ENCODE measurements at regions not wholly inside any gene's neighbourhood (a gene's known extent, or its start where the extent isn't known, plus 50 kb on each side); places are given as distances from the start of the nearest gene placed in this dataset.

DNA sequence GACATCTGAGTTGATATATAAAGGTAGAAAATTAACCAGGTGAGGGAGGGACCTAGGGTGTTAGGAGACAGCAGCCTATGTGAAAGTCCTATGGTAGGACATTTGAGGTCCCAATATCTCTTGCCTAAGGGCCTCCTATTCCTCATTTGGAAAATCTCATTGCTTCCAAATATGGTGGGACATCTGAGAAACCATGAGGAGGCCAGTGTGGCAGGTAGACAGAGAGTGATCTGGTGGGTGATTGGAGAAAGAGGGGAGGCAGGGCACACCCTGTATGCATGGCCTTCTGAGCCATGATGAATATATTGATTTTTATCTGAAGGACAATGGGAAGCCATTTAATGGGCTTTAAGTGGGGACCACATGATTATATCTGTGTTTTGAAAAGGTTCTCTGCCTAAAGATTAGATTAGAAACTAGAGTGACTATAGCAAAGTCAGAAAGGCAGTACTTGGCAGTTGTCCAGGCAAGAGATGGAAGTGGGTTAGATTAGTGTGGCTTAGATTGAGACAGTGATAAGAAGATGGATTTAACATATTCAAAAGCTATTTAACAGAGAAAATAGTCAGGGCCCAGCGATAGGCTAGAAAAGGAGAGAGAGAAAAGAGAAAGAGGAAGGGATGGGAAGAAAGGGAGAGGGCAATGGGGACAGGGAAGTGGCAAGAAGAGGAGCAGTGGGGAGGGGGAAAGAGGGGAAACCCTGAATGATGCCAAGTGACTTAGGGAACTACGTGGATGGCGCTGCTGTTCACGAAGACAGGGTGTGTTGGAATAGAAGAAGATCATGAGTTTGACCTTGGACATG lies 237.2 kb upstream of the SRRM4 start:
- H3K4me3 ChIP-seq (ENCODE audit: low read depth, low read length), result no peak overlapping the region

DNA sequence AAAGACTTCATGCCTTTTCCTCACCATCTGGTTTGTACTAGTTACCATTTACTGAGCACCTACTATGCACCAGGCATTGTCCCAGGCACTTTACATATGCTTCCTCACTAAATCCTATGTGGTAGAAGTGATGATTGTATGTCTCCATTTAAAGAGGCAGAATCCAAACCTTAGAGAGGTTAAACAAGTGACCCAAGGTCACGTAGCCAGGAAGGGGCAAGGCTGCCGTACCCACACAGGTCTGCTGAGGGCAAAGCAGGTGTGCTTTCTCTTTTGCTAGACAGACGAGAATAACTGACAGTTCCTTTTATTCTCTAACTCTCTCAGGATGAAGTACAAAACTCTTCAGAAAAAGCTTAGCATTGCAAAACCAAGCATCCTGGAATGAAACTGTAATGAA lies 235.2 kb upstream of the SRRM4 start:
- no peak overlapping the region for H3K4me3 ChIP-seq (ENCODE audit: low read depth, low read length)
- TF ChIP-seq, protein P1, sequence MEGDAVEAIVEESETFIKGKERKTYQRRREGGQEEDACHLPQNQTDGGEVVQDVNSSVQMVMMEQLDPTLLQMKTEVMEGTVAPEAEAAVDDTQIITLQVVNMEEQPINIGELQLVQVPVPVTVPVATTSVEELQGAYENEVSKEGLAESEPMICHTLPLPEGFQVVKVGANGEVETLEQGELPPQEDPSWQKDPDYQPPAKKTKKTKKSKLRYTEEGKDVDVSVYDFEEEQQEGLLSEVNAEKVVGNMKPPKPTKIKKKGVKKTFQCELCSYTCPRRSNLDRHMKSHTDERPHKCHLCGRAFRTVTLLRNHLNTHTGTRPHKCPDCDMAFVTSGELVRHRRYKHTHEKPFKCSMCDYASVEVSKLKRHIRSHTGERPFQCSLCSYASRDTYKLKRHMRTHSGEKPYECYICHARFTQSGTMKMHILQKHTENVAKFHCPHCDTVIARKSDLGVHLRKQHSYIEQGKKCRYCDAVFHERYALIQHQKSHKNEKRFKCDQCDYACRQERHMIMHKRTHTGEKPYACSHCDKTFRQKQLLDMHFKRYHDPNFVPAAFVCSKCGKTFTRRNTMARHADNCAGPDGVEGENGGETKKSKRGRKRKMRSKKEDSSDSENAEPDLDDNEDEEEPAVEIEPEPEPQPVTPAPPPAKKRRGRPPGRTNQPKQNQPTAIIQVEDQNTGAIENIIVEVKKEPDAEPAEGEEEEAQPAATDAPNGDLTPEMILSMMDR (IDR thresholded peaks at IDR 0.05; ENCODE audit: borderline replicate concordance, insufficient read depth, low read depth, low read length), result no peak

More for the DNA sequence above, 237.2 kb upstream of the SRRM4 start:
- TF ChIP-seq, protein P1 (IDR thresholded peaks at IDR 0.05; ENCODE audit: borderline replicate concordance, insufficient read depth, low read depth, low read length), result no peak

DNA sequence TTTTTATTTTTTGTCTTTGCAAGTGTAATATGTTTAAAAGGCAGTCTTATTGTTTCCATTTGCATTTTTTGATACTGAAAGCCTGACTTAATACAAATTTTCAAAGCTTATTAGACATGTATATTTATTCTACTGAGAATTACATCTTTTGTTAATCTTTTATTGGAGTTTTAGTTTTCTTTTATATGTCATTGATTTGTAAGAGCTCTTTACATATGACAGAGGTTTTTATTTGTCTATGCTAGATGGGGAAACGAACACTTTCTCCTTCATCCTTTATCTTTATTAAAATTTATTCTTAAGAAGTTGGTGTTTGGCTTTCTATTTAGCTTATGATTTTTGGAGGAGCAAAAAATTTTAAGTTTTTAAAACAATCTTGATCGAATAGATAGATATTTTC lies 234.4 kb upstream of the SRRM4 start:
- H3K4me3 ChIP-seq (ENCODE audit: low read depth, low read length), result no peak overlapping the region
- TF ChIP-seq, protein P1 (IDR thresholded peaks at IDR 0.05; ENCODE audit: borderline replicate concordance, insufficient read depth, low read depth, low read length), result no peak

DNA sequence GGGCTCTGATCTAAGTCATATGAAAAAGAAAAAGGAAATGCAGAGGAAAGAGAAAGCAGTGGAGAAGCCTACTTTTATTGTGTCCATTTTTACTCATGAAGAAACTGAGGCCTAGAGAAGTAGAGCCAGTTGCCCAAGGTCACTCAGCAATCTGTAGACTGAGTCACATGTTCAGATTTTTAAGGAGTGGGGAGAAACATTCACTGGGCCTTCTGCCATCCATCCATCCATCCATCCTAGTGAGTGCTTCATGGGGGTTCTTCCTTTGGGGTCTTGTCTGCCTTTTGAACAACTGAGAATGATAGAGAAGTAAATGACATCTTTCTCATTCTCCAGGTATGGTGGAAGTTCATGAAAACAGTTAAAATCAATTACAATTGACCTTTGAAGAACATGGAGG lies 233.6 kb upstream of the SRRM4 start:
- H3K4me3 ChIP-seq (ENCODE audit: low read depth, low read length), result no peak overlapping the region
- TF ChIP-seq, protein P1 (IDR thresholded peaks at IDR 0.05; ENCODE audit: borderline replicate concordance, insufficient read depth, low read depth, low read length), result no peak

DNA sequence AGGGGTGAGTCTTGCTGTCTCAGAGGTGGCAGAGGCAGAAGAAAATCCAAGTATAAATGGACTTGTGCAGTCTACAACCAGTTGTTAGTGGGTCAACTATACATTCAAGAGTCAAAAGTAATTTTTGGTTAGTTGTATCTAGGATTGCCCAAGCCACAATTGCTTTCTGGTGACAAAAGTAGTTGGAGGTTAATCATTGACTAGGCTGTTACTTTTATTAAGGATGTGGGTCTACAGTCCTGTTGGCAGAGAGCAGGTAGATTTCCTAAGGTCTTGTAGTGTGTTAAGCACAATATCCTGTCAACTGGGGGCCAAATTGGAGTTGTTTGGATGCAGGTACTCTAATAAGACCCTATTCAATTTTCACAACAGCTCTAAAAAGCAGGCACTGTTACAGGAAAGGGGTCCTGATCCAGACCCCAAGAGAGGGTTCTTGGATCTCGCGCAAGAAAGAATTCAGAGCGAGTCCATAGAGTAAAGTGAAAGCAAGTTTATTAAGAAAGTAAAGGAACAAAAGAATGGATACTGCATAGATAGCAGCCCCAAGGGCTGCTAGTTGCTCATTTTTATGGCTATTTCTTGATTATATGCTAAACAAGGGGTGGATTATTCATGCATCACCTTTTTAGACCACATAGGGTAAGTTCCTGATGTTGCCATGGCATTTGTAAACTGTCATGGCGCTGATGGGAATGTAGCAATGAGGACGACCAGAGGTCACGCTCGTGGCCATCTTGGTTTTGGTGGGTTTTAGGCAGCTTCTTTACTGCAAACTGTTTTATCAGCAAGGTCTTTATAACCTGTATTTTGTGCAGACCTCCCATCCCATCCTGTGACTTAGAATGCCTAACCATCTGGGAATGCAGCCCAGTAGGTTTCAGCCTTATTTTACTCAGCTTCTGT lies 232.6 kb upstream of the SRRM4 start:
- TF ChIP-seq, protein P1 (IDR thresholded peaks at IDR 0.05; ENCODE audit: borderline replicate concordance, insufficient read depth, low read depth, low read length), result no peak
- no peak overlapping the region for H3K4me3 ChIP-seq (ENCODE audit: low read depth, low read length)

DNA sequence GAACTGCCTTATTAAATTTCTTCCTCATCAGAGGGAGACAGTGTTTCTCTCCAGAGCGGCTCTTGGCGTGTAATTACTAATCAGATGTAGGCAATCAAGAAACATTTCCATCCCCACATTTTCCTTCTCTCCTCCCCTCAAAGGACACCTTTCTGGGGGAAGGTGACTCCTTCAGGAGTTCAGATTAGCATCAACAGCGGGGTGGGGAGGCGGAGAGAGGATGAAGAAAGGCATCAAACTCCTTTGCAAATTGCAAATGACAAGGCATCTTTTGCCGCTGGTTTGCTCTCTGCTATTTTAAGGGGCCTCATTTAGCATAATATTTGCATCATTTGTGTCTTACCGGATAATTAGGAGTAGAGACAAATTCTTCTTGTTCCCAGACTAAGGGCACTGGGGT lies 231.7 kb upstream of the SRRM4 start:
- TF ChIP-seq, protein P1 (IDR thresholded peaks at IDR 0.05; ENCODE audit: borderline replicate concordance, insufficient read depth, low read depth, low read length), result no peak
- no peak overlapping the region for H3K4me3 ChIP-seq (ENCODE audit: low read depth, low read length)
